Superior temporal gyrus (tissue), 1 donor: ENCODE measurements at regions not wholly inside any gene's neighbourhood (a gene's known extent, or its start where the extent isn't known, plus 50 kb on each side); places are given as distances from the start of the nearest gene placed in this dataset.
"Not testable (repeated sequence)": the region's sequence is repeated elsewhere in the genome, so short reads cannot be mapped to it uniquely, and the experiment has no call there.

ENCODE experiments used
- DNase-seq: peaks from one replicate; pipeline ENCODE4 v3.0.0-alpha.2; 2016; ENCODE audit errors: extremely low spot score

DNA sequence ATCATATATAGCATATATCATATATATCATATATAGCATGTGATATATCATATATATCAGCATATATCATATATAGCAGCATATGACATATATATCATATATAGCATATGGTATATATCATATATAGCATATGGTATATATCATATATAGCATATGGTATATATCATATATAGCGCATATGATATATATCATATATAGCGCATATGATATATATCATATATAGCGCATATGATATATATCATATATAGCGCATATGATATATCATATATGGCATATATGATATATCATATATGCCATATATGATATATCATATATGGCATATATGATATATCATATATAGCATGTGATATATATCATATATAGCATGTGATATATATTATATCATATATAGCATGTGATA lies 680.4 kb upstream of the HS3ST1 start:
- DNase-seq, result not testable (repeated sequence)

GRCh38 chr4:12105519-12105918 lies 676.8 kb upstream of the HS3ST1 start:
- no peak for DNase-seq

GRCh38 chr4:12089920-12090319 lies 661.2 kb upstream of the HS3ST1 start:
- DNase-seq, result not testable (repeated sequence)

GRCh38 chr4:12084690-12085089 lies 656.0 kb upstream of the HS3ST1 start:
- no peak for DNase-seq

DNA sequence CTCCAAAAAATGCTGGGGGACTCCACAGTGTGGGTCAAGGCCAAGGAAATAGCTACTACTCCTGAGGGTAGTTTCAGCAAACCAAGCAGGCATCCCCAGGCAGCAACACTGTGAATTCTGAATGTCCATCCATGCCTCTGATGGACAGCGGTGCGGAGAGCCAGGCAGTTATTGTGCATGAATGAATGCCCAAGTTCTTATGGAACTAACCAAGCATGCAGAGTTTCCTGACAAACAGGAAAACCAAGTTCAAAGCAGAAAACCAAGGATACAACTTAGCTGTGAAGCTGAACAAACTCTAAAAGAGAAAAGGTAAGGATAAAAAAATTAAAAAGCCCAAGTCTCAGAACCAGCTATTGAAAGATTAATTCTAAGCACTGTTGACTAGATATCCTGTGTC lies 642.6 kb upstream of the HS3ST1 start:
- no peak for DNase-seq

GRCh38 chr4:12053966-12054365 lies 625.3 kb upstream of the HS3ST1 start:
- DNase-seq, result no peak

DNA sequence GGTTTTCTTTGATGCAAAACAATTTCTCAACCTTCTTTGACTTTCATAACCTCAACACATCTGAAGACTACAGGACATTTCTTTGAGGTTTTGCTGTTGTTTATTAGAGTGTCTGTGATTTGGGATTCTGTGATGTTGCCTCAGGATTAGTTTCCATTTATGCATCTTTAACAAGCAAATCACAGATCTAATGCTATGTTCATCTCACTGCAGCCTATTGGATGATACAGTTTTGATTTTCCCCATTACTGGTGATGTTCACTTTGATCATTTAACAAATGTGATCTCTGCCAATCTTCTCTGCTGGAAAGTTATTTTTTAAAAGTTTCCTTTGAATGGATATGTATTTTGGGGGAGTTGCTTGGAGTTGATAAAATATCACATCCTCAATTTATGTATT lies 624.9 kb upstream of the HS3ST1 start:
- no peak for DNase-seq

GRCh38 chr4:12050357-12050756 lies 621.7 kb upstream of the HS3ST1 start:
- no peak for DNase-seq

GRCh38 chr4:12042818-12043217 lies 614.1 kb upstream of the HS3ST1 start:
- no peak for DNase-seq

DNA sequence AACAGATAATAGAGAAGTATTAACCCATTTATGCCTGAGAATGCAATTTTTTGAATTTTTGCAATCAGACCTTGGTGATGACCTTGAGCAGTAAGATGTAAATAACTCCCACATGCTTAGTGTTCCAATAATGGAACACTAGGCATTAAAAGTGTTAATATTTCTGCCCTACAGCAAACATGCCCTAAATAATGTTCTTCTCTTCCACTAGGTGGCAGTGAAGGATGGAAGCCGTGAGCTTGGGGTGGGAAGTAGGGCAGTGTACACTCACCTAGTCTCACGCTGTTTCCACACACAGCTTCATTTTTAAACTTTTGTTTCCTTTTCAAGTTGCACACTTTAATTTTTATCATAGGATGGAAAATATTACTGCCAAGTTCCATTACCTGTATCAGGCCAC lies 613.1 kb upstream of the HS3ST1 start:
- no peak for DNase-seq

GRCh38 chr4:12036450-12036849 lies 607.8 kb upstream of the HS3ST1 start:
- DNase-seq, result no peak

DNA sequence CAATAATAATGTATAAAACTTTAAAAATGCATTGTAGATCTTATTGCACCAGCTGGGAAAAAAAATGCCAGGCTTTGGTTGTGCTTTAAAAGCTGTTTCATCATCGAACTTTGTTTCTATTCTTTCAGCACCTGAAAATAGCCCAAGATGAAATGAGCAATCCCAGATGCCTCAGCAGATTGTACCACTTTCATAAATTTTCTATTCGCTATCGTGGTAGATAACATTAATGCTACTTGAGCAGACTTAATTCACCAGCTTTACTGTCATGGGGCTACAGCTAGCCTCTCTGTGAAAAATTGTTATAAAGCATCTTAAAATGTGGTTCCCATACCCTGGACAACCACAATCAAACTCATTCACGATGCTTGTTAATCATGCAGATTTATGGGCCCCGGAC lies 599.6 kb upstream of the HS3ST1 start:
- no peak for DNase-seq

DNA sequence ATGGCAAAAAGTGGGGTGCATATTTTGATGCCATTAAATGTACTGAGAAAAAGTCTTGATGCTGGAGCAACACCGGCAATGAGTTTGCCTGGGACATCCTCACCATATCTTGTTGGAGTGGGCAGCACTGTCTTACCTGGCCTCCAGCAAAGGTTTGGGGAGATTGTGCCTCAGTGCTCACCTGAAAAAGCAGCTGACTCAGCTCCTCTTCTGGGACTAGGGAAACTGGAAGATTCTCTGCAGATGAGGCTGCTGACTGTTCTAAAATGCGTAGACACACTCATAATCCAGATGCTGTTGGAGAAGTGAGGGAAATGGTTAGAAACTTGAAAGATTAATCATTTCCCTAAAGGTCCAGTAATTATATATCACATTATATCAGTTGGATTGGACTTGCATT lies 593.7 kb upstream of the HS3ST1 start:
- no peak for DNase-seq

- no peak for DNase-seq
These were observed 588.0 kb upstream of the HS3ST1 start for GRCh38 chr4:12016729-12017128.

DNA sequence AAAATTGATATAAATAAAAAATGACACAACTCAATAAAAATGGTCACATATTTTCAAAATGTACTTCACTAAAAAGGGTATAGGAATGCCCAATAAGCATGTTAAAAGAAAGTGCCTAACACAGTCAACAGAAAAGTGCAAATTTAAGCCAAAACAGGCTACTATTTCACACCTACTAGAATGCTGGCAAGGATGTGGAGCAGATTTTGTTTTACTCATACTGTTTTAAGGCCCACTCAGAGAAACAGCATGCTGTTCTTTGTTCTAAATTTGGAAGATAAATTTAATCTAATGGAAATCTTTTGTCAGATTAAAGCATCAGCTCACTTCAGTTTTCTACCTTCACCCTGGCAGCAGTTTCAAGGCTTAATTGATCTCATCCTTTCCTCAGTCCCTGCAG lies 576.8 kb upstream of the HS3ST1 start:
- DNase-seq, result peak; percentile 66

- not testable (repeated sequence) for DNase-seq
These were observed 567.9 kb upstream of the HS3ST1 start for GRCh38 chr4:11996581-11996980.

- DNase-seq, result no peak
These were observed 548.1 kb upstream of the HS3ST1 start for GRCh38 chr4:11976726-11977263.

DNA sequence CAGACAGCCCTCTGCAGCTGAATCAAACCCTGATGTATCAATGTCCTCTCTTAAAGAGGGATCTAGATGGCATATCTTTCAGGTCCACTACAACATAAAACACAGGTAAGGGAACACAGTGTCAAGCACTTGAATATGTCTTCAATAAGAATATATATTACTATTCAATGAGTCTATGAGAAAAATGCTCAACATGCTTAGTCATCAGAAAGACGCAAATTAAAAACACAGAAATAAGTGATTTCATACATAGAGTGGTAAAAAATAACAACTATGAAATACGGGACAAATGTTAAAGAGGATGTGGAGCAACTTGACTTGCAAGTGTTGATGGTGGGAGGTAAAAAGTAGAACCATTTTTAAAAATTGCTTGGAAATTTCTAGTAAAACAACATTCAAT lies 544.6 kb upstream of the HS3ST1 start:
- no peak for DNase-seq

DNA sequence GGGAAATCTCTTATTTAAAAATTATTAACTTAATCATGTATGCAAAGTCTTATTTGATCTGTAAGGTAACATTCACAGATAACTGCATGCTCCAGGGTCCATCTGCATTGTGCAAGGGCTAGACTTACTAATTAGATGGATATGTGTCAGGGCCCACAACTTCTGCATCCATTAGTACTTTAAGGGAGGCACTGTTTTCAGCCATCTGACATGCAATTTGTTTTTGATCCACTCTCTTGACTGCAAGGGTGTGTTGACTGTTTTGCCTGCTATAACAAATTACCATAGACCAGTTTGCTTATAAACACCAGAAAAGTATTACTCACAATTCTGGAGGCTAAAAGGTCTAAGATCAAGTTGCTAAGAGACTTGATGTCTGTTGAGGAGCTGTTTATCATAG lies 542.1 kb upstream of the HS3ST1 start:
- no peak for DNase-seq

DNA sequence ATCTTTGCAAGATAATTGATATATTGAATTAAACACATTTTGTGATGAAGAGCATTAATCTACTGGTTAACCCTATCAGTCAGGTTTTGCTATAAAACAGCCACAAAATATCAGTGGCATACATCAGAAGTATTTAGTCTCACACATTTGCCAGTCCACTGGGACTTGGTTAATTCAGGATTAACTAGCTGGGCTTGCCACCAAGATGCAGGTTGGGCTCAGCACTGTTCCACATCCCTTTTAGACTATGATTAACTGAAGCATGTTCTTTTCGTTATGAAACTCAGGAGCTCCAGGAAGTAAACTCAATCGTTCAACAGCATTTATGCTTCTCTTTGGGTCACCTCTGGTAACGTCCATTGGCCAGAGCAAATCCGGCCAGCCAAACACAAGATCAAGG lies 538.1 kb upstream of the HS3ST1 start:
- DNase-seq, result no peak

DNA sequence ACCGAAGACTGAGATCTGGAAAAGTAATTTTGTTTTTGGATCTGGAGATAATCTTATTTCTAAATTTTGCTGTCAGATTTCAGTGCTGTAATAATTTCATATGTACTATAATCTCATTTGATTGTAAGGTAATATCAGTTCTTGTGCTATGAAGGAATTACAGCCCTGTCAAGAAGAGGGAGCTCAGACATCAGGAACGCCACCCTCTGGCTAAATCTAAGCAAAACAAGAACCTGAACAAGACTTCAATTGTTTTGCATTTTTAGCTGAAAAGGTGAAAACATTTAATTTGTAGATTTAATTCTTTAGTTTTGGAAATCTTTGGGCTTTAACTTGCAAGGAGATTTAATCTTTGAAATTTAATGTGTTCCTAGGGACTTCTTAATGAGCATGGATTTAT lies 525.4 kb upstream of the HS3ST1 start:
- peak; percentile 38 for DNase-seq

- DNase-seq, result no peak
These were observed 520.7 kb upstream of the HS3ST1 start for GRCh38 chr4:11949355-11949754.

GRCh38 chr4:11947629-11948028 lies 518.9 kb upstream of the HS3ST1 start:
- not testable (repeated sequence) for DNase-seq

DNA sequence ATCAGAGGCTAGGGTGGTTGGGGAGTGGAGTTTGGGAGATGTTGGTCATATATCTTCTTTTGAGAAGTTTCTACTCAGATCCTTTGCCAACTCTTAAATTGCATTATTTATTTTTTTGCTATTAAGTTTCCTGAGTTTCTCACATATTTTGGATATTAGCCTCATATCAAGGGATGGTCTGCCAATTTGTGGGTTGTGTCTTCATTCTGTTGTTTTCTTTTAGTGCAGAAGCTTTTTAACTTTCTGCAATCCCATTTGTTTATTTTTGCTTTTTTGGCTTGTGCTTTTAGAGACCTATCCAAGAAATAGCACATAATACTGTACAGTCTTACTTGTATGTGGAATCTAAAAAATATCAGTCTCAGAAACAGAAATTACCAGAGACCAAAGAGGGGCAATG lies 509.2 kb upstream of the HS3ST1 start:
- DNase-seq, result no peak
